ENCODE measurements at regions not wholly inside any gene's neighbourhood (a gene's known extent, or its start where the extent isn't known, plus 50 kb on each side); places are given as distances from the start of the nearest gene placed in this dataset.

- DNase-seq = no peak
These were observed 389.1 kb downstream of the ENC1 start for GRCh38 chr5:74251141-74252035.

GRCh38 chr5:74250304-74251102, 390.0 kb downstream of the ENC1 start:
- DNase-seq = no peak

- DNase-seq = no peak
These were observed 392.0 kb downstream of the ENC1 start for GRCh38 chr5:74248576-74248975.

GRCh38 chr5:74244406-74244805, 396.1 kb downstream of the ENC1 start:
- no peak for DNase-seq

GRCh38 chr5:74243634-74244033, 396.9 kb downstream of the ENC1 start:
- no peak for DNase-seq

GRCh38 chr5:74242516-74242915, 398.0 kb downstream of the ENC1 start:
- no peak for DNase-seq

- DNase-seq = no peak
These were observed 398.8 kb downstream of the ENC1 start for GRCh38 chr5:74241751-74242140.

GRCh38 chr5:74240783-74241750, 399.5 kb downstream of the ENC1 start:
- DNase-seq = no peak

GRCh38 chr5:74239261-74239660, 401.3 kb downstream of the ENC1 start:
- no peak for DNase-seq

- DNase-seq = no peak
These were observed 402.9 kb downstream of the ENC1 start for GRCh38 chr5:74237571-74238145.

- DNase-seq = no peak
These were observed 405.0 kb downstream of the ENC1 start for GRCh38 chr5:74235552-74235951.

- DNase-seq = no peak
These were observed 407.0 kb downstream of the ENC1 start for GRCh38 chr5:74233571-74233970.

- no peak for DNase-seq
These were observed 407.4 kb downstream of the ENC1 start for GRCh38 chr5:74233091-74233490.

GRCh38 chr5:74232276-74232675, 408.3 kb downstream of the ENC1 start:
- no peak for DNase-seq

GRCh38 chr5:74231697-74232096, 408.8 kb downstream of the ENC1 start:
- DNase-seq = no peak

GRCh38 chr5:74226716-74227485, 413.6 kb downstream of the ENC1 start:
- DNase-seq = no peak

GRCh38 chr5:74225587-74225986, 414.9 kb downstream of the ENC1 start:
- DNase-seq = no peak

- DNase-seq = no peak
These were observed 416.2 kb downstream of the ENC1 start for GRCh38 chr5:74224331-74224730.

- no peak for DNase-seq
These were observed 417.7 kb downstream of the ENC1 start for GRCh38 chr5:74222806-74223205.

GRCh38 chr5:74221413-74221812, 419.1 kb downstream of the ENC1 start:
- DNase-seq = no peak

GRCh38 chr5:74216012-74216411, 424.5 kb downstream of the ENC1 start:
- no peak for DNase-seq

GRCh38 chr5:74212336-74212735, 428.2 kb downstream of the ENC1 start:
- DNase-seq = no peak
